ENCODE measurements at regions not wholly inside any gene's neighbourhood (a gene's known extent, or its start where the extent isn't known, plus 50 kb on each side); places are given as distances from the start of the nearest gene placed in this dataset.

DNA sequence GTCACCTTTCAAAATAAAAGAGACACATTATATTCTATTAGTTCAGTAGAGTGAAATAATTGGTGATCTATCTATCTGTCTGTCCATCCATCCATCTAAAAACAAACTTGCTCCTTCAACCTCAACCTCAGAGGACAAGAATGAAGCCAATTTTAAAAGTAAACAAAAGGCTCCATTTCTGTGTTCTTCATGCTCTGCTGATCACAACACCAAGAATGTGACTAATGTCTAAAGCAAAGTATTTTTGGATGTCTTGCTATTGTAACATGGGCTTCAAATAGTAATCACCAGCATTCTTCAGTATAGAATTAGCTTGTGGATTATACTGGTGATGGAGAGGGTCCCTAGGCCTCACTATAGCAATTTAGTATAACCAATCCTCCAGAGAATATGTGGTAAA lies 1304.4 kb downstream of the MAT2B start:
- Histone ChIP-seq H3K36me3 (ENCODE audit: control insufficient read depth in 2 of 2, extremely low read depth in 1 of 2, insufficient read depth in 2 of 2, low read length in 2 of 2) (no peaks in the 10 kb centered on the region), H3K9me1 (ENCODE audit: control insufficient read depth, extremely low read depth, insufficient read depth, low read length) (no peaks in the 10 kb centered on the region), H3K27ac (ENCODE audit: control insufficient read depth, insufficient read depth, low read length) (no peak overlapping the region), H4K20me1 (ENCODE audit: control insufficient read depth, extremely low read depth, insufficient read depth, low read length) (no peaks in the 10 kb centered on the region), H3K79me2 (ENCODE audit: control insufficient read depth, insufficient read depth, low read length) (no peaks in the 10 kb centered on the region), H3K4me3 (ENCODE audit: control insufficient read depth in 2 of 3, extremely low read depth in 1 of 3, insufficient read depth in 2 of 3, low read depth in 1 of 3, low read length in 3 of 3) (no peak overlapping the region), H2AFZ (ENCODE audit: control insufficient read depth, low read length) (no peak overlapping the region), H3K4me2 (ENCODE audit: control insufficient read depth, extremely low read depth, insufficient read depth, low read depth, low read length) (no peak overlapping the region), H3K27me3 (ENCODE audit: control insufficient read depth, extremely low read depth, insufficient read depth, low read length) (no peaks in the 10 kb centered on the region), H3K9me3 (ENCODE audit: control insufficient read depth, low read depth, low read length) (no peaks in the 10 kb centered on the region), H3K9ac (ENCODE audit: control insufficient read depth, extremely low read depth, insufficient read depth, low read length) (no peak overlapping the region), H3K4me1 (ENCODE audit: control insufficient read depth, extremely low read depth, insufficient read depth, low read length) (no peaks in the 10 kb centered on the region)
- DNase-seq (ENCODE audit: low read depth, low spot score) (no peak), FAIRE-seq (no peak)
- TF ChIP-seq, protein P1, sequence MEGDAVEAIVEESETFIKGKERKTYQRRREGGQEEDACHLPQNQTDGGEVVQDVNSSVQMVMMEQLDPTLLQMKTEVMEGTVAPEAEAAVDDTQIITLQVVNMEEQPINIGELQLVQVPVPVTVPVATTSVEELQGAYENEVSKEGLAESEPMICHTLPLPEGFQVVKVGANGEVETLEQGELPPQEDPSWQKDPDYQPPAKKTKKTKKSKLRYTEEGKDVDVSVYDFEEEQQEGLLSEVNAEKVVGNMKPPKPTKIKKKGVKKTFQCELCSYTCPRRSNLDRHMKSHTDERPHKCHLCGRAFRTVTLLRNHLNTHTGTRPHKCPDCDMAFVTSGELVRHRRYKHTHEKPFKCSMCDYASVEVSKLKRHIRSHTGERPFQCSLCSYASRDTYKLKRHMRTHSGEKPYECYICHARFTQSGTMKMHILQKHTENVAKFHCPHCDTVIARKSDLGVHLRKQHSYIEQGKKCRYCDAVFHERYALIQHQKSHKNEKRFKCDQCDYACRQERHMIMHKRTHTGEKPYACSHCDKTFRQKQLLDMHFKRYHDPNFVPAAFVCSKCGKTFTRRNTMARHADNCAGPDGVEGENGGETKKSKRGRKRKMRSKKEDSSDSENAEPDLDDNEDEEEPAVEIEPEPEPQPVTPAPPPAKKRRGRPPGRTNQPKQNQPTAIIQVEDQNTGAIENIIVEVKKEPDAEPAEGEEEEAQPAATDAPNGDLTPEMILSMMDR (optimal IDR thresholded peaks at IDR 0.05 in 1 of 3, IDR thresholded peaks at IDR 0.05 in 1 of 3, conservative IDR thresholded peaks at IDR 0.05 in 1 of 3; ENCODE audit: extremely low read depth in 1 of 3, insufficient read depth in 2 of 3, low read length in 3 of 3) = no peak
- TF ChIP-seq EZH2 (IDR thresholded peaks at IDR 0.05; ENCODE audit: low read length) = no peak
- dilution Hi-C loops (cut with MboI; ENCODE audit: extremely low pct_ligation_motif_present, low sequenced_read_pairs) = no loop called here

- no peaks in the 10 kb centered on the region for H3K9me1 ChIP-seq (ENCODE audit: control insufficient read depth, extremely low read depth, insufficient read depth, low read length)
- no peak overlapping the region for H2AFZ ChIP-seq (ENCODE audit: control insufficient read depth, low read length)
- no peaks in the 10 kb centered on the region for H3K36me3 ChIP-seq (ENCODE audit: control insufficient read depth in 2 of 2, extremely low read depth in 1 of 2, insufficient read depth in 2 of 2, low read length in 2 of 2)
- DNase-seq (ENCODE audit: low read depth, low spot score) (no peak), FAIRE-seq (no peak)
- no peak overlapping the region for H3K4me2 ChIP-seq (ENCODE audit: control insufficient read depth, extremely low read depth, insufficient read depth, low read depth, low read length)
- TF ChIP-seq, protein P1 (optimal IDR thresholded peaks at IDR 0.05 in 1 of 3, IDR thresholded peaks at IDR 0.05 in 1 of 3, conservative IDR thresholded peaks at IDR 0.05 in 1 of 3; ENCODE audit: extremely low read depth in 1 of 3, insufficient read depth in 2 of 3, low read length in 3 of 3) = no peak
- no peak for TF ChIP-seq EZH2 (IDR thresholded peaks at IDR 0.05; ENCODE audit: low read length)
- H3K27ac ChIP-seq (ENCODE audit: control insufficient read depth, insufficient read depth, low read length) = no peak overlapping the region
- H3K9me3 ChIP-seq (ENCODE audit: control insufficient read depth, low read depth, low read length) = no peaks in the 10 kb centered on the region
- H3K79me2 ChIP-seq (ENCODE audit: control insufficient read depth, insufficient read depth, low read length) = no peaks in the 10 kb centered on the region
- H3K27me3 ChIP-seq (ENCODE audit: control insufficient read depth, extremely low read depth, insufficient read depth, low read length) = no peaks in the 10 kb centered on the region
- H3K9ac ChIP-seq (ENCODE audit: control insufficient read depth, extremely low read depth, insufficient read depth, low read length) = no peak overlapping the region
- H4K20me1 ChIP-seq (ENCODE audit: control insufficient read depth, extremely low read depth, insufficient read depth, low read length) = no peaks in the 10 kb centered on the region
- dilution Hi-C loops (cut with MboI; ENCODE audit: extremely low pct_ligation_motif_present, low sequenced_read_pairs) = no loop called here
- no peaks in the 10 kb centered on the region for H3K4me1 ChIP-seq (ENCODE audit: control insufficient read depth, extremely low read depth, insufficient read depth, low read length)
- no peak overlapping the region for H3K4me3 ChIP-seq (ENCODE audit: control insufficient read depth in 2 of 3, extremely low read depth in 1 of 3, insufficient read depth in 2 of 3, low read depth in 1 of 3, low read length in 3 of 3)
Measured at GRCh38 chr5:164818445-164818844, 1313.0 kb downstream of the MAT2B start.

All from keratinocyte (primary cell).